GM06990 (cell line): ENCODE measurements at regions not wholly inside any gene's neighbourhood (a gene's known extent, or its start where the extent isn't known, plus 50 kb on each side); places are given as distances from the start of the nearest gene placed in this dataset.

Experiments used
- DNase-seq: peaks from one replicate; pipeline ENCODE4 v3.0.0-alpha.2; 2011; ENCODE audit not compliant: insufficient read length; ENCODE audit errors: extremely low read depth
- H3K27me3 ChIP-seq: replicated peaks from 2 replicates; pipeline ENCODE4 v1.6.0; 2011; ENCODE audit warnings: low read length; ENCODE audit not compliant: control insufficient read depth, insufficient read depth
- H3K36me3 ChIP-seq: 2 replicates; pipeline ENCODE4 v1.5.1; 2011; ENCODE audit warnings: low read length; ENCODE audit not compliant: control insufficient read depth, insufficient read depth
- H3K4me3 ChIP-seq: replicated peaks from 2 replicates; pipeline ENCODE4 v1.5.1; 2011; ENCODE audit warnings: low read depth, mild to moderate bottlenecking, control low read depth, low read length
- TF ChIP-seq, protein P1 (sequence below): IDR thresholded peaks from 2 replicates; pipeline ENCODE4 v1.5.1; 2011; ENCODE audit warnings: low read length, control low read depth, mild to moderate bottlenecking, inconsistent platforms; ENCODE audit not compliant: insufficient read depth, poor library complexity, severe bottlenecking

DNA sequence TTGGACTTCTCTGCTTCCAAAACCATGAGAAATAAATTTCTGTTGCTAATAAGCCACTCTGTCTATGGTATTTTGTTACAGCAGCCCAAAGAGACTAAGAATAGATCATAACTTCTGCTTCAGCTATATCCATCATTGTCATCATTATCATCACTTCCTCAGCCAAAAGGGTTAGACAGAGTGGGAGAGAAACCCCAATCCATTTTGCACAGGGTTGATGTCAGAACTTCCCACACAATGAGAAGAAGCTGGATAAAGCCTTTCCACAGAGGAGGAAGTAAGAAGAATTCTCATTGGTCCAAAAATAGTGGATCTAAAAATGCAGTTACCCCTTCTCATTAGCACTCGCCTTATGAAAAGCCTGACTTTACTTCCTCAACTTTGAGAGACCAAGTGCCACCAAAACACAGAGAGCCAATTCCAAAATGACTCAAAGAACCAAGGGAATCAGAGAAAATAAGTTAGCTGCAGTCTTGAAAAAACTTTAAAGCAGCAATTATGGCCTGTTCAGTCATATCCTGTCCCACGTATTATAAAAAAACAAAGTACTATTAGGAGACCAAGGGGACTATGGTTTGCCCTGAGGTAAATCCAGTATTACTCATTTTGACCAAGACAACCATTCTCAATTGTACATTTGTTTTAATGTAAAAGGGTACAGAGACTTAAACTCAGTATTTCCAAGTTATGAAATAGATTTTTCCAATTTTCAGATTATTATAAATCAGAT is 80.2 kb downstream of the WNT5A start:
- Histone ChIP-seq H3K4me3 (no peak overlapping the region), H3K27me3 (no peaks in the 10 kb centered on the region), H3K36me3 (no peaks in the 10 kb centered on the region)
- TF ChIP-seq, protein P1, sequence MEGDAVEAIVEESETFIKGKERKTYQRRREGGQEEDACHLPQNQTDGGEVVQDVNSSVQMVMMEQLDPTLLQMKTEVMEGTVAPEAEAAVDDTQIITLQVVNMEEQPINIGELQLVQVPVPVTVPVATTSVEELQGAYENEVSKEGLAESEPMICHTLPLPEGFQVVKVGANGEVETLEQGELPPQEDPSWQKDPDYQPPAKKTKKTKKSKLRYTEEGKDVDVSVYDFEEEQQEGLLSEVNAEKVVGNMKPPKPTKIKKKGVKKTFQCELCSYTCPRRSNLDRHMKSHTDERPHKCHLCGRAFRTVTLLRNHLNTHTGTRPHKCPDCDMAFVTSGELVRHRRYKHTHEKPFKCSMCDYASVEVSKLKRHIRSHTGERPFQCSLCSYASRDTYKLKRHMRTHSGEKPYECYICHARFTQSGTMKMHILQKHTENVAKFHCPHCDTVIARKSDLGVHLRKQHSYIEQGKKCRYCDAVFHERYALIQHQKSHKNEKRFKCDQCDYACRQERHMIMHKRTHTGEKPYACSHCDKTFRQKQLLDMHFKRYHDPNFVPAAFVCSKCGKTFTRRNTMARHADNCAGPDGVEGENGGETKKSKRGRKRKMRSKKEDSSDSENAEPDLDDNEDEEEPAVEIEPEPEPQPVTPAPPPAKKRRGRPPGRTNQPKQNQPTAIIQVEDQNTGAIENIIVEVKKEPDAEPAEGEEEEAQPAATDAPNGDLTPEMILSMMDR: no peak
- no peak for DNase-seq

GRCh38 chr3:55405436-55405835 is 81.7 kb downstream of the WNT5A start:
- no peak overlapping the region for H3K4me3 ChIP-seq
- TF ChIP-seq, protein P1: peak; percentile 43
- DNase-seq: no peak
- H3K36me3 ChIP-seq: no peaks in the 10 kb centered on the region
- no peaks in the 10 kb centered on the region for H3K27me3 ChIP-seq

DNA sequence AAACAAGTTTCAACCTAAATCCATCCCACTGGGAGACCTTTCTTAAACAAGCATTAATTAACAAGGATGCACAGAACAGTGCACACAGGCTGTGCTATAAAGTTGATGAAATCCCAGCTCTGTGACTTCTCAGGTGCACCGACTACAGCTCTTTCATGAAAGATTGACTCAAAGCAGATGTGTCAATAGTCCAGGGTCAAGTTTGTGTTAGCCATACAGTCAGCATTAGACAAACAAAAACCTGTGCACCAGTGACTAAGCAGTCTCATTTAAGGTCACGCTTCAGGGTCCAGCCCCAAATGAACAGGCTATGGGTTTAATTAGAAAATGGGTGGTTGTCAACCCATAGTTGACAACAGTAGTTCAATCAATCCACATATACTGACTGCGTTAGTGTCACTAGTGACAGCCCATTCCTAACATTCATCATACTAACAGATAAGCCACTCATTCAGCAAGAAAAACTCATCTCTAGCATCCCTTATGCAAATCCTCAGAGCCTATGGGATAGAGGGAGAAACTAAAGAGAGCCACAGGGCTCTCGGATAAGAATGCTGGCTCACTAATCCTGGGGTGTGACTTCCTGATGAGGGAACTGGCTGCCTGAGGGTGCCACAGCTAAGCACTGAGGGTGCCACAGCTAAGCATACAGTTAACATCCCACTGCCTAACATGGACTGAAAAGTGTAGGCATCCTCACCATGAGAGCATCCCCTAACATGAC is 84.1 kb downstream of the WNT5A start:
- Histone ChIP-seq H3K27me3 (no peaks in the 10 kb centered on the region), H3K4me3 (no peak overlapping the region), H3K36me3 (no peaks in the 10 kb centered on the region)
- TF ChIP-seq, protein P1: no peak
- no peak for DNase-seq

DNA sequence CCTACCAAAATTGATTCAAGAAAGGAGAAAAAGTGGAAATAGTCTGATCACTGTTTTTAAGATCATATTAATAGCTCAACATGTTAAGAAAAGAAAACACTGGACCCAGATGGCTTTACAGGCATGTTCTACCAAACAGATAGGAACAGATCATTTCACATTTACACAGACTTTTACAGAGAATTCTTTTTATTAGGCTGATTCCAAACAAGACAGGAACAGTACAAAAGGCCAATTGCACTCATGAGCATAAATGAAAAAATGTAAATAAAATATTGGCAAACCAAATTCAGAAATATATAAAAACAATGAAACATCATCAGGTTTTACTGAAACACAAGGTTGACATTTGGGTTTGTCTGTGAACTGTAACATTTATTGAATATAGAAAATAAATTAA is 106.5 kb downstream of the WNT5A start:
- no peak overlapping the region for H3K4me3 ChIP-seq
- TF ChIP-seq, protein P1: no peak
- no peak for DNase-seq
- H3K36me3 ChIP-seq: no peaks in the 10 kb centered on the region
- no peaks in the 10 kb centered on the region for H3K27me3 ChIP-seq

GRCh38 chr3:55376753-55377347 is 110.3 kb downstream of the WNT5A start:
- peak; percentile 28 for DNase-seq
- H3K4me3 ChIP-seq: no peak overlapping the region
- no peaks in the 10 kb centered on the region for H3K27me3 ChIP-seq
- TF ChIP-seq, protein P1: no peak
- no peaks in the 10 kb centered on the region for H3K36me3 ChIP-seq
